Panc1 (cell line): ENCODE measurements at regions not wholly inside any gene's neighbourhood (a gene's known extent, or its start where the extent isn't known, plus 50 kb on each side); places are given as distances from the start of the nearest gene placed in this dataset.

Experiments used
- CTCF ChIP-seq: fragments of 450-650 bp; IDR thresholded peaks from 2 replicates; pipeline ENCODE4 v1.5.1; 2017; ENCODE audit warnings: mild to moderate bottlenecking
- POLR2AphosphoS5 ChIP-seq: IDR thresholded peaks from 2 replicates; pipeline ENCODE4 v1.6.1; 2012; ENCODE audit warnings: mild to moderate bottlenecking, low read depth, low read length, moderate library complexity

GRCh38 chr3:193778676-193779075 is 185.7 kb downstream of the OPA1 start:
- TF ChIP-seq POLR2AphosphoS5 = no peak
- TF ChIP-seq CTCF = no peak
